Fibroblast of villous mesenchyme (primary cell): ENCODE measurements at regions not wholly inside any gene's neighbourhood (a gene's known extent, or its start where the extent isn't known, plus 50 kb on each side); places are given as distances from the start of the nearest gene placed in this dataset.

Experiments used
- DNase-seq: peaks from one replicate; pipeline ENCODE4 v3.0.0-alpha.2; 2010; ENCODE audit warnings: low read depth
- H3K4me3 ChIP-seq: 2 replicates; pipeline ENCODE4 v1.5.1; 2011; ENCODE audit warnings: low read depth, mild to moderate bottlenecking, low read length
- CTCF ChIP-seq: IDR thresholded peaks from 2 replicates; pipeline ENCODE4 v1.5.1; 2012; ENCODE audit warnings: low read depth, mild to moderate bottlenecking, low read length; ENCODE audit not compliant: insufficient read depth

GRCh38 chr6:81633391-81633790 is 119.1 kb downstream of the TENT5A start:
- no peak for DNase-seq
- TF ChIP-seq CTCF = no peak
- H3K4me3 ChIP-seq = no peak overlapping the region

- TF ChIP-seq CTCF = no peak
- DNase-seq = no peak
- H3K4me3 ChIP-seq = no peak overlapping the region
Measured at GRCh38 chr6:81630719-81631118, 121.8 kb downstream of the TENT5A start.

- no peak for TF ChIP-seq CTCF
- no peak overlapping the region for H3K4me3 ChIP-seq
- peak; percentile 47 for DNase-seq
Measured at GRCh38 chr6:81625216-81625615, 127.3 kb downstream of the TENT5A start.

- DNase-seq = no peak
- no peak for TF ChIP-seq CTCF
Measured at GRCh38 chr6:81624453-81624852, 128.0 kb downstream of the TENT5A start.

GRCh38 chr6:81623106-81623759 is 129.2 kb downstream of the TENT5A start:
- DNase-seq = no peak
- no peak for TF ChIP-seq CTCF
- no peak overlapping the region for H3K4me3 ChIP-seq

More at GRCh38 chr6:81624453-81624852, 128.0 kb downstream of the TENT5A start:
- no peak overlapping the region for H3K4me3 ChIP-seq

GRCh38 chr6:81621816-81622395 is 130.6 kb downstream of the TENT5A start:
- no peak for DNase-seq
- no peak for TF ChIP-seq CTCF
- H3K4me3 ChIP-seq = no peak overlapping the region
